BE2C (cell line): ENCODE measurements at regions not wholly inside any gene's neighbourhood (a gene's known extent, or its start where the extent isn't known, plus 50 kb on each side); places are given as distances from the start of the nearest gene placed in this dataset.

Source experiments
- DNase-seq: peaks from one replicate; pipeline ENCODE4 v3.0.0-alpha.2; 2020
- H3K27me3 ChIP-seq: fragments of 250-450 bp; sonication (Bioruptor Pico); 2 replicates; pipeline ENCODE4 v1.5.1; 2020; ENCODE audit warnings: mild to moderate bottlenecking
- H3K36me3 ChIP-seq: fragments of 250-450 bp; sonication (Bioruptor Pico); 2 replicates; pipeline ENCODE4 v1.5.1; 2020; ENCODE audit warnings: mild to moderate bottlenecking
- H3K4me1 ChIP-seq: fragments of 250-450 bp; sonication (Bioruptor Pico); 2 replicates; pipeline ENCODE4 v1.5.1; 2020
- H3K4me3 ChIP-seq: 2 replicates; pipeline ENCODE4 v1.5.1; 2011; ENCODE audit warnings: low read depth, low read length
- H3K9me3 ChIP-seq: fragments of 250-450 bp; sonication (Bioruptor Pico); 2 replicates; pipeline ENCODE4 v1.5.1; 2020
- TF ChIP-seq, protein P1 (sequence below): IDR thresholded peaks from 2 replicates; pipeline ENCODE4 v1.5.1; 2012; ENCODE audit warnings: mild to moderate bottlenecking, low read depth, low read length

DNA sequence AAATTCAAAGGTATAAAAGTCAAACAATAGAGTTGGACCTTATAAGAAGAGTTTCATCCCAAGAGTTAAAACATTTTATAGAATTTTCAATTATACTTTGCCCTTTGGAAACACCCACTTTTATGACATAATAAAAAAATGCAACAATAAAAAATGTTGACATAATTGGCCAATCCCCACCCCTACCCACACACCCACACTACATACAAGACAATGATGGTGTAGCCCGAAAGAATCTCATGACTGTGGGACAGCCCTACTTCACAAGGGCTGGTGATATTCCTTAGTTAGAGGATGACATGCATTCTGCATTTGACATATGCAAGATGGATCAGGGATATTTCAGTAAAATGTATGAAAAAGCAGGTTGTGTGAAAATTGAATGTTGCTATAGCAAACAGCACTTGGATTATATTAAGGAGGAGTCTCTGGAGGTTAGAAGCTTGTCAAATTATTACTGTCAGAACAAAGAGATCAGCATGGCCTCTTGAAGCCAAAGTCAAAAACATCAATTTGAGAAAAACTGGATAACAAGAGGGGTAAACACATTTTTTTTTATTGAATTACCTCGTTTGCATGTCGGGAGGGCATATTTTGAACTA, 133.0 kb upstream of the SAMSN1 start:
- Histone ChIP-seq H3K9me3 (no peaks in the 10 kb centered on the region), H3K36me3 (no peaks in the 10 kb centered on the region), H3K27me3 (no peaks in the 10 kb centered on the region), H3K4me1 (no peaks in the 10 kb centered on the region), H3K4me3 (no peak overlapping the region)
- DNase-seq = no peak
- TF ChIP-seq, protein P1, sequence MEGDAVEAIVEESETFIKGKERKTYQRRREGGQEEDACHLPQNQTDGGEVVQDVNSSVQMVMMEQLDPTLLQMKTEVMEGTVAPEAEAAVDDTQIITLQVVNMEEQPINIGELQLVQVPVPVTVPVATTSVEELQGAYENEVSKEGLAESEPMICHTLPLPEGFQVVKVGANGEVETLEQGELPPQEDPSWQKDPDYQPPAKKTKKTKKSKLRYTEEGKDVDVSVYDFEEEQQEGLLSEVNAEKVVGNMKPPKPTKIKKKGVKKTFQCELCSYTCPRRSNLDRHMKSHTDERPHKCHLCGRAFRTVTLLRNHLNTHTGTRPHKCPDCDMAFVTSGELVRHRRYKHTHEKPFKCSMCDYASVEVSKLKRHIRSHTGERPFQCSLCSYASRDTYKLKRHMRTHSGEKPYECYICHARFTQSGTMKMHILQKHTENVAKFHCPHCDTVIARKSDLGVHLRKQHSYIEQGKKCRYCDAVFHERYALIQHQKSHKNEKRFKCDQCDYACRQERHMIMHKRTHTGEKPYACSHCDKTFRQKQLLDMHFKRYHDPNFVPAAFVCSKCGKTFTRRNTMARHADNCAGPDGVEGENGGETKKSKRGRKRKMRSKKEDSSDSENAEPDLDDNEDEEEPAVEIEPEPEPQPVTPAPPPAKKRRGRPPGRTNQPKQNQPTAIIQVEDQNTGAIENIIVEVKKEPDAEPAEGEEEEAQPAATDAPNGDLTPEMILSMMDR = no peak

DNA sequence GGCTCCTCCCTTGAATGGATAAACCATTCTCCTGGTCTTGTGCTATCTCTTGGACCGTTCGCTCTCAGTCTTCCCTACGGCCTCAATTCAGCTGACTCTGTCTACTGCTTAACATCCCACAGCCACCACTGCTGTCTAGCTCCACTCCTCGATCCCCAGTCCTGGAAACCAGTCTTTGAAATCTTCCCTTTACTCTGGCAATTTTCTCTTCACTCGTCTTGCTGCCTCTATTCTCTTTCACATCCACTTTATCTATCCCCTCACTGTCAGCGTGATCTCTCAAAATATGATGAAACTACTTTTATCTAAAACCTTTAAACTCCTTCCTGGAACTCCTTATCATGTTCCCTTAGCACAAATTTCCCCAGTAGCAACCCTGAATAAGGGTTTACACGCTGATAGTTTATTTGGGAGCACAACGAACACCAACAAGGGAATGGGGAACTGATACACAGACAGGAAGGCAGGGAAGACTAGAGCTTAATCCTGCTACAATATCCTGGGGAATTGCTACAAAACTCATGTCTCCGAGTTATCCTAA, 131.6 kb upstream of the SAMSN1 start:
- H3K9me3 ChIP-seq = no peaks in the 10 kb centered on the region

DNA sequence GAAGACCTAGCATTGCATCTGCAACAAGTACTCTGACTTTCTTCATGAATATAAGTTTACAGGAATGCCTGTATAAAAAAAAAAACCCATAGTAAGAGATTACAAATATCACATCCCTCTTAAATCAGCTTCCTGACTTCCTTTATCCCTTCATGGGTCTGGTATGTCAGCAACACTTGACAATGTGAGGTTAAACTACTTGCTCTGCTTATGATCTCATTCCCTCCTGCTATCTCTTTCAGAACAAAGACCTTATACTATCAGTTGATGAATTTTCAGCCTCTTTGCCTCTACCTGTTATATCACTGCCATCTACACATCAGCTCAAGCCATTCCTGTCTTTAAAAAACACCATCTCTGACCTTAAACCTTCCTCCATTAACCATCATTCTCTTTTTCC, 130.9 kb upstream of the SAMSN1 start:
- H3K4me1 ChIP-seq = no peaks in the 10 kb centered on the region
- no peaks in the 10 kb centered on the region for H3K36me3 ChIP-seq
- DNase-seq = no peak
- H3K9me3 ChIP-seq = no peaks in the 10 kb centered on the region
- TF ChIP-seq, protein P1 = no peak
- H3K4me3 ChIP-seq = no peak overlapping the region
- H3K27me3 ChIP-seq = no peaks in the 10 kb centered on the region

More for the DNA sequence above, 131.6 kb upstream of the SAMSN1 start:
- H3K36me3 ChIP-seq = no peaks in the 10 kb centered on the region
- H3K27me3 ChIP-seq = no peaks in the 10 kb centered on the region
- TF ChIP-seq, protein P1 = no peak
- H3K4me1 ChIP-seq = no peaks in the 10 kb centered on the region
- DNase-seq = no peak
- no peak overlapping the region for H3K4me3 ChIP-seq

DNA sequence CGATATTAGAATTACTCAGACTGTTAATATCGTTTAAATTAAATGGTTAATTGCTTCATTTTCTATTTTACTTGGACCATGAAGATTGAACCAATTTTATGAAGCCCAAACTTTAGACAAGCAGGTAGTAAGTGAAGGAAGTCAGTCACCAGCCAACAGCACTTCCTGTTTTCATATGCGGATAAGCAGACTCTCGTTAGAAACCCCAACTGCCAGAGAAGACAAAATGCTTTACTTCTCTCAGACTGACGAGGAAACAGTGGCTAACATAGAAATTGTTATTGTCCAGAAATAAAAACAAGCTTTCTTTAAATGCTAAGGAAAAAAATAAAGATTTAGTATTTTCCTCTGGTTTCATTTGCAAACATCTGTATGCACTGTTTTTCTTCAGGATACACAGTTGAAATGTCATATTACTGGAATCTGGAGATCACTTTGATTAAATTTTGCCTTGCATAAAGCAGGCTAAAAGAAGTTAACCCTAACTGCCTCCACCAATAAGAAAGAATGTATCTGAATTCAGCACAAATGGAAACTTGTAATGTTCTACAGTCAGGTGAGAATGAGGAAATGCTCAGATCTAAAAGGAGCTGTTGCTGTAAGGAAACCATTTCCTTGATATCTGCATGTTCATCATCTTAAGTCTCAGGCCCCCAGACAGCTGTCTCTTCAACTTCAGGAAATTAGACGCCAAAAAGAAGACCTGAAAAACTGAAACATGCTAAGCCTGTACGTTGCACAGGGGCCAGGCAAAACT, 129.8 kb upstream of the SAMSN1 start:
- TF ChIP-seq, protein P1 = no peak
- Histone ChIP-seq H3K9me3 (no peaks in the 10 kb centered on the region), H3K4me3 (no peak overlapping the region), H3K27me3 (no peaks in the 10 kb centered on the region), H3K36me3 (no peaks in the 10 kb centered on the region), H3K4me1 (no peaks in the 10 kb centered on the region)
- no peak for DNase-seq

DNA sequence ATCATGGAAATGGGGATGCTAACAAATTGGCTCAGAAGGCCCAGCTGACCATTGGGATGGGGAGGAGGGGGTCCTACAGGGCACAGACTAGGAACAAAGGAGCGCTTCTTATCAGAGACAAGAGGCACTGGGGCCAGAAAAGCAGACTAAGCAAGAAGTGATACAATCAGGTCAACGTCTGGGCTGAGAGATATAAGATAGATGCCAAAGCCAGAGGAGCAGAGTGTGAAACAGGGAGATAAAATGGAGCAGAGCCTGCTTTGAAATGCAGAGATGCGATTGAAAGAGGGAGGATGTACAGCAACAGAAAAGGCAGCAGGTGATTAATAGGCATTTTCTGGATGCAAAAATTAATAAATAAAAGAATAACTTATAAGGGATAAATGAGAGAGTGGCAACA, 127.5 kb upstream of the SAMSN1 start:
- Histone ChIP-seq H3K4me3 (no peak overlapping the region), H3K27me3 (no peaks in the 10 kb centered on the region), H3K36me3 (no peaks in the 10 kb centered on the region), H3K4me1 (no peaks in the 10 kb centered on the region), H3K9me3 (no peaks in the 10 kb centered on the region)
- no peak for DNase-seq
- TF ChIP-seq, protein P1 = no peak

DNA sequence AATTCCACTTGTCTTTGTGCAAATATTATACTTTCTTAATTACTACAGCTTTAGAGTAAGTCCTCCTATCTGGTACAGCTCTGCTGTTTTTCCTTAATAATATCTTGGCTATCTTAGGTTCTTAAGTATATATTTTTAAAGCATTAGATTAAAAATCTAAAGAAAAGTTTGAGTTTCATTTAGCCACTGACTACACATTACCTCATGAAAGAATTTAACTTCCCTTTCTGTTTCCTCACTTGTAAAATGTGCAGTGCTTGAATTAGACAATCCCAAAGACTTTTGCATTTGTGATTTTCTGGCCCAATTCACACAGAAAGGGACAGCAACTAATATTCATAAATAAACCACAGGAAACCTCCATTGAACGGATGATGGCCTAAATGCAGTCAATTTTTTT, 126.4 kb upstream of the SAMSN1 start:
- H3K9me3 ChIP-seq = no peaks in the 10 kb centered on the region
- no peaks in the 10 kb centered on the region for H3K4me1 ChIP-seq
- H3K36me3 ChIP-seq = no peaks in the 10 kb centered on the region
- no peak overlapping the region for H3K4me3 ChIP-seq
- TF ChIP-seq, protein P1 = no peak
- no peaks in the 10 kb centered on the region for H3K27me3 ChIP-seq
- no peak for DNase-seq
